ENCODE measurements at regions not wholly inside any gene's neighbourhood (a gene's known extent, or its start where the extent isn't known, plus 50 kb on each side); places are given as distances from the start of the nearest gene placed in this dataset.

- CTCF ChIA-PET, result interaction anchor here (1.1 to 1.4 kb wide), 2 partner anchors 10 to 137 kb away, joined by 3 to 4 read pairs; no protein-coding TSS in a partner anchor
- DNase-seq (ENCODE audit: low read depth, low spot score), result no peak
- H3K4me3 ChIP-seq (ENCODE audit: low read depth, low read length), result no peak overlapping the region
- POLR2A ChIA-PET, result no interaction called here
- TF ChIP-seq, protein P1, sequence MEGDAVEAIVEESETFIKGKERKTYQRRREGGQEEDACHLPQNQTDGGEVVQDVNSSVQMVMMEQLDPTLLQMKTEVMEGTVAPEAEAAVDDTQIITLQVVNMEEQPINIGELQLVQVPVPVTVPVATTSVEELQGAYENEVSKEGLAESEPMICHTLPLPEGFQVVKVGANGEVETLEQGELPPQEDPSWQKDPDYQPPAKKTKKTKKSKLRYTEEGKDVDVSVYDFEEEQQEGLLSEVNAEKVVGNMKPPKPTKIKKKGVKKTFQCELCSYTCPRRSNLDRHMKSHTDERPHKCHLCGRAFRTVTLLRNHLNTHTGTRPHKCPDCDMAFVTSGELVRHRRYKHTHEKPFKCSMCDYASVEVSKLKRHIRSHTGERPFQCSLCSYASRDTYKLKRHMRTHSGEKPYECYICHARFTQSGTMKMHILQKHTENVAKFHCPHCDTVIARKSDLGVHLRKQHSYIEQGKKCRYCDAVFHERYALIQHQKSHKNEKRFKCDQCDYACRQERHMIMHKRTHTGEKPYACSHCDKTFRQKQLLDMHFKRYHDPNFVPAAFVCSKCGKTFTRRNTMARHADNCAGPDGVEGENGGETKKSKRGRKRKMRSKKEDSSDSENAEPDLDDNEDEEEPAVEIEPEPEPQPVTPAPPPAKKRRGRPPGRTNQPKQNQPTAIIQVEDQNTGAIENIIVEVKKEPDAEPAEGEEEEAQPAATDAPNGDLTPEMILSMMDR (IDR thresholded peaks at IDR 0.05; ENCODE audit: insufficient read depth, low read length, missing control alignments), result no peak
These were observed 142.7 kb upstream of the TMCO5A start for GRCh38 chr15:37791693-37792092.

DNA sequence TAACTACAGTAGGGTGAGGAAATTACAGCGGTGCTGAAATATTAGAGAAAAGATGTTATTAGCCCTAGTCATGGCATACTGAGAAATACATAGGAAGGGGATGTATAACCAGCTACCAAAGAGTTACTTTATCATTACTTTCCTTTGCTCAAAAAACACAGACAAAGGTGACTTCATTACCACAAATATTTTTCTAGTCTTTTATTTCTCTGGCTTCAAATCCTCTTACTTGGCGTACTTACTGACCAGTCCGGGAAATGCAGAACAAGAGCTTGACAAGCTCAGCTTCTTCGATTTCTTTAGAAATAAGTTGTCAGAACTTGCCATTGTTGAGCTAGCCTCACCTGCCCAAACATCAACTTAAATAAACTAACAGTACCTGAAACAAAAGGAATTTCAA, 142.1 kb upstream of the TMCO5A start:
- POLR2A ChIA-PET, result no interaction called here
- TF ChIP-seq, protein P1 (IDR thresholded peaks at IDR 0.05; ENCODE audit: insufficient read depth, low read length, missing control alignments), result no peak
- H3K4me3 ChIP-seq (ENCODE audit: low read depth, low read length), result no peak overlapping the region
- no peak for DNase-seq (ENCODE audit: low read depth, low spot score)
- CTCF ChIA-PET, result interaction anchor here (1.1 to 1.4 kb wide), 2 partner anchors 9 to 138 kb away, joined by 3 to 4 read pairs; no protein-coding TSS in a partner anchor

DNA sequence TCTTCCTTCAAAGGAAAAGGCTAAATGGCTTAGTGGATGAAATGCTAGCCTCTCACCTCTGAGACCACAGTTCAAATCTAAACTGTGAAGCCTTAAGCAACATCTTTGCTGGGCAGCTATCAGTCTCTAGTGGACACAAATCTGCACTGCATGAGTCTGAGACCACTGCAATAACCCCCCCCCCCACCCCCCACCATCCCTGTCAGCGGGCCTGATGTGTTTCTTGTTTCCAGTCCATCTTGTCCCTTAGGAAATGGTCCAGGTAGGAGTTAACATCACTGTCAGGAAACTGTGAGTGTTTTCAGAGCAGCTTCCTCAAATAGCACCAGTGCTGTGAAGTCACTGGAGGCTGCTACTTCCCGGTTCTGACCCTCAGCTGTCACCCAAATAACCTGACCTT, 140.6 kb upstream of the TMCO5A start:
- TF ChIP-seq, protein P1 (IDR thresholded peaks at IDR 0.05; ENCODE audit: insufficient read depth, low read length, missing control alignments), result peak; percentile 40
- ChIA-PET CTCF (interaction anchor here (0.8 to 1.8 kb wide), 3 partner anchors 9 to 100 kb away, joined by 3 to 10 read pairs (median 4); no protein-coding TSS in a partner anchor), POLR2A (no interaction called here)
- no peak overlapping the region for H3K4me3 ChIP-seq (ENCODE audit: low read depth, low read length)
- DNase-seq (ENCODE audit: low read depth, low spot score), result no peak

GRCh38 chr15:37794947-37795346, 139.5 kb upstream of the TMCO5A start:
- TF ChIP-seq, protein P1 (IDR thresholded peaks at IDR 0.05; ENCODE audit: insufficient read depth, low read length, missing control alignments), result no peak
- ChIA-PET CTCF (interaction anchor here (1.0 to 1.8 kb wide), 3 partner anchors 8 to 30 kb away, joined by 3 to 10 read pairs (median 3); no protein-coding TSS in a partner anchor), POLR2A (interaction anchor here (0.6 kb wide), 1 partner anchor 687 kb away, joined by 4 read pairs; no protein-coding TSS in a partner anchor)
- H3K4me3 ChIP-seq (ENCODE audit: low read depth, low read length), result no peak overlapping the region
- no peak for DNase-seq (ENCODE audit: low read depth, low spot score)

DNA sequence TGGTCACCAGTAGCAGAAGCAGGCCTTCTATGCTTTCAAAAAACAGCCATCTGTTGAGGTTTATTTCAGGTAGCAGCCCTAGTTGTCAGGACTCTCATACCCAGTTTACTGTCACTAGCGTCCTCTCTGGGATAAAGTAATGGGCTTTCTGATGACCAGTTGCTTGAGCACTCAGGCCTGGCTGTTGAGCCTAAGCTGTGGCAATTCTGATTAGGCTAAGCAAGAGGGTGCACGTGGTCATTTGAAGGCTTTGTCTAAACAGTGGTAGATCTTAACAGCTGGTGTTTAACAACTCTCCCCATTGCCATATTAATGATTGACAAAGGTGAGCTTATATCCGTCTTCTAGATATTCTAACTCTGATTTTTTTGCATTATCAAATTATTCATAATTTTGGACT, 132.9 kb upstream of the TMCO5A start:
- no peak overlapping the region for H3K4me3 ChIP-seq (ENCODE audit: low read depth, low read length)
- POLR2A ChIA-PET, result no interaction called here
- CTCF ChIA-PET, result interaction anchor here (1.0 kb wide), 1 partner anchor 9 kb away, joined by 4 read pairs; no protein-coding TSS in a partner anchor
- DNase-seq (ENCODE audit: low read depth, low spot score), result no peak
- TF ChIP-seq, protein P1 (IDR thresholded peaks at IDR 0.05; ENCODE audit: insufficient read depth, low read length, missing control alignments), result no peak

DNA sequence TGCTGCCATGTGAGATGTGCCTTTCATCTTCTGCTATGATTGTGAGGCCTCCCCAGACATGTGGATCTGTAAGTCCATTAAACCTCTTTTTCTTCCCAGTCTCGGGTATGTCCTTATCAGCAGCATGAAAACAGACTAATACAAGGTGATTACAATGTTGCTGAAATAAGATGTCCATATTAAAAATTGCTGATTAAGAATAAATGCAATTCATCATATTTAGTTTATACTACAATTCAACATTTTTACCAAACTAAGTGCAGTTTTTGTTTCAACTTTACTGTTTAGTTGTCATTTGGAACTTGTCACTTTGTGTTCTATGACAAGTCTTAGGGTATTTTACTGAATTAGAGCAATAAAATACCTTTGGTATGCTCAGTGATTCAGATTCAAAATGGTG, 127.6 kb upstream of the TMCO5A start:
- no peak overlapping the region for H3K4me3 ChIP-seq (ENCODE audit: low read depth, low read length)
- CTCF ChIA-PET, result no interaction called here
- TF ChIP-seq, protein P1 (IDR thresholded peaks at IDR 0.05; ENCODE audit: insufficient read depth, low read length, missing control alignments), result no peak
- POLR2A ChIA-PET, result no interaction called here
- no peak for DNase-seq (ENCODE audit: low read depth, low spot score)

Data from AG04449 (cell line).